GM12865 (cell line): ENCODE measurements at regions not wholly inside any gene's neighbourhood (a gene's known extent, or its start where the extent isn't known, plus 50 kb on each side); places are given as distances from the start of the nearest gene placed in this dataset.

ENCODE experiments used
- DNase-seq: peaks from one replicate; pipeline ENCODE4 v3.0.0; 2010; ENCODE audit warnings: low read depth
- H3K4me3 ChIP-seq: 2 replicates; pipeline ENCODE4 v1.5.1; 2011; ENCODE audit warnings: mild to moderate bottlenecking, low read depth, low read length, control low read depth
- TF ChIP-seq, protein P1 (sequence below): IDR thresholded peaks from 2 replicates; pipeline ENCODE4 v1.5.1; 2011; ENCODE audit warnings: low read length, control low read depth, low read depth, inconsistent platforms; ENCODE audit not compliant: insufficient read depth; ENCODE audit errors: missing control alignments

GRCh38 chr3:30228302-30228631 lies 378.1 kb upstream of the TGFBR2 start:
- TF ChIP-seq, protein P1, sequence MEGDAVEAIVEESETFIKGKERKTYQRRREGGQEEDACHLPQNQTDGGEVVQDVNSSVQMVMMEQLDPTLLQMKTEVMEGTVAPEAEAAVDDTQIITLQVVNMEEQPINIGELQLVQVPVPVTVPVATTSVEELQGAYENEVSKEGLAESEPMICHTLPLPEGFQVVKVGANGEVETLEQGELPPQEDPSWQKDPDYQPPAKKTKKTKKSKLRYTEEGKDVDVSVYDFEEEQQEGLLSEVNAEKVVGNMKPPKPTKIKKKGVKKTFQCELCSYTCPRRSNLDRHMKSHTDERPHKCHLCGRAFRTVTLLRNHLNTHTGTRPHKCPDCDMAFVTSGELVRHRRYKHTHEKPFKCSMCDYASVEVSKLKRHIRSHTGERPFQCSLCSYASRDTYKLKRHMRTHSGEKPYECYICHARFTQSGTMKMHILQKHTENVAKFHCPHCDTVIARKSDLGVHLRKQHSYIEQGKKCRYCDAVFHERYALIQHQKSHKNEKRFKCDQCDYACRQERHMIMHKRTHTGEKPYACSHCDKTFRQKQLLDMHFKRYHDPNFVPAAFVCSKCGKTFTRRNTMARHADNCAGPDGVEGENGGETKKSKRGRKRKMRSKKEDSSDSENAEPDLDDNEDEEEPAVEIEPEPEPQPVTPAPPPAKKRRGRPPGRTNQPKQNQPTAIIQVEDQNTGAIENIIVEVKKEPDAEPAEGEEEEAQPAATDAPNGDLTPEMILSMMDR = no peak
- H3K4me3 ChIP-seq = no peak overlapping the region
- DNase-seq = no peak

DNA sequence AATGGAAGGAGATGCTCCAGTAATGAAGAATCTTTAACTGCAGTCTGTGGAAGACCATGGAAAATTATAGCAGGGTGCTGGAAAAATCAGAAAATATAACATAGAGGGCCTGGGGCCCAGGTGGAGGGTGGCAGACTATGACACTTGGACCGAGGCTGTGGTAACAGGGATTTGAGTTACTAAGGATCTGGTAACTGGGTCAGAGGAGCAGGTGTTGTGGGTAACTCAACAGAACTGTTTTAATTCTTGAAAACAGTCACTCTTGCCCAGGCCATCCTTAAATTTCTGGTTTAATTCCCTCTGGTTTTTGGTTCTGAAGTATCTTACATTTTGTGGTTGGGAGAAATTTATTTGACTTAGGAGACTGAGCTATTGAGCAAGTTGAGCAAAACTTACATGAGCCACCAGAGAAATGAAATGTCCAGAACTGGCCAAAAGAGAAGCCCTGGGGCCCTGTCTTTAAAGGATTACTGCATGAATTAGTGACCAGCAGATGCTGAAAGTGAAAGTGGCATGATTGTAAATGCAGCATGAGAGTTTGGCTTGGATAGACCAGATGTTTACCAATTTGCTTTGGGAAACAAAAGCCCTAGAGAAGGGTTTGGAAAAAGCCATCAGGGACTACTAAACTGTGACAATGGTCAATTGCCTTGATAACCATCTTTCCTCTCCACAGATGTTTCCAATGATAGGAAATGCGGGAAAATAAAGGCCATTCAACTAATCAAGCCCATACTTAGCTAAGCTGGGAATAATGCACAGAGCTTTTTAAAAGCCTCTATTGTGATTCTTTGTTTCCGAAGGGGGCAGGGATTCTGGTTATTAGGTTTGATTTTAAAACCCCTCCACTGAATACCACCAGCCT lies 374.9 kb upstream of the TGFBR2 start:
- TF ChIP-seq, protein P1 = no peak
- no peak for DNase-seq
- no peak overlapping the region for H3K4me3 ChIP-seq

DNA sequence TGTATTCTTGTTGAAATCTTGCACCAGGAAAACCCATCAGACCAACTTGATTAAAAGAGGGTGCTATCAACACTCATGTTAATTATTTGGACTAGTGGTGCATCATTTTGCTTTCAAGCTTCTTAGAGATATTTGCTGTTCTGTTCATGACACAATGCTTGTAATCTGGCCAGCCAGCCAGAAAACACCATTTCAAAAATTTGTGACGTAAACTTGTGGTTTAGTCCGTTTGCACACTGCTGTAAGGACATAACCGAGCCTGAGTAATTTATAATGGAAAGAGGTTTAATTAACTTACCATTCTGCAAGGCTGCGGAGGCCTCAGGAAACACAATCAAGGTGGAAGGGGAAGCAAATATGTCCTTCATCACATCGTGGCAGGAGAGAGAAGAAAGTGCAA lies 374.3 kb upstream of the TGFBR2 start:
- no peak for DNase-seq
- TF ChIP-seq, protein P1 = no peak
- H3K4me3 ChIP-seq = no peak overlapping the region

- TF ChIP-seq, protein P1 = no peak
- no peak overlapping the region for H3K4me3 ChIP-seq
- DNase-seq = no peak
Measured at GRCh38 chr3:30233913-30234646, 372.3 kb upstream of the TGFBR2 start.

DNA sequence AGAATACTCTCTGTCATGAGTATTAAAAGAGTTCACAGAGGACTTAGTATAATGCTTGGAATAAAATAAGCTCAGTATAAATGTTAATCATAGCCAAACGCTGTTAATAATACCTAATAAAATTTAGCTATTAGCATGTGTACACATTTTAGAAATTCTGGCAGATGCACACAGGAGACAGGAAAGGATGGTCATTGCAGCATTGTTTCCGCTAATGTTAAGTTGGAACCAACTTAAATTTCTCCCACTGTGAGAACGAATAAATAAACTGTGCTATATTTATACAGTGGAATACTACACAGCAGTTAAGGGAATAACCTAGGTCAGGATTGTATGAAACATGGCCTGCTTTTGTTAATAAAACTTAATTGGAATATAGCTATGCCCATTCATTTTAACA lies 370.4 kb upstream of the TGFBR2 start:
- no peak for DNase-seq
- TF ChIP-seq, protein P1 = no peak
- H3K4me3 ChIP-seq = no peak overlapping the region

- no peak for DNase-seq
- TF ChIP-seq, protein P1 = no peak
- H3K4me3 ChIP-seq = no peak overlapping the region
Measured at GRCh38 chr3:30241721-30242120, 364.7 kb upstream of the TGFBR2 start.
